A549 (cell line): ENCODE measurements at regions not wholly inside any gene's neighbourhood (a gene's known extent, or its start where the extent isn't known, plus 50 kb on each side); places are given as distances from the start of the nearest gene placed in this dataset.

Experiments
- ATAC-seq, 2 experiments: fragments of 200-7000 bp in 1 of 2; fragments of >200 bp in 1 of 2; cut with Nextera tagmentation in 1 of 2; cut with Tn5 transposase in 1 of 2; 3 replicates each; pipeline versions ENCODE4 v1.8.0 to v1.9.1; 2018 to 2020; ENCODE audit warnings: mild to moderate bottlenecking in 1 of 2, moderate library complexity in 1 of 2
- CTCF ChIA-PET: fragments of 300-600 bp; sonication (Branson Sonifier 250); formaldehyde crosslinking; extraction: SDS; loops from one replicate; lab custom pipeline; 2021; ENCODE audit warnings: antibody characterized with exemption, inconsistent platforms; lab: Yijun Ruan, JAX
- POLR2A ChIA-PET: fragments of 350-600 bp; formaldehyde crosslinking; extraction: SDS; loops from one replicate; lab custom pipeline; 2021; ENCODE audit warnings: antibody characterized with exemption, inconsistent platforms; lab: Yijun Ruan, JAX
- DNase-seq, 2 experiments: peaks; one replicate each; pipeline versions ENCODE4 v3.0.0 to v3.0.0-alpha.2; 2011 to 2016; ENCODE audit warnings: low read depth in 1 of 2, low spot score in 1 of 2
- FAIRE-seq: peaks from 2 replicates; lab custom pipeline; 2011; peaks lifted over from hg19 to GRCh38; lab: Jason Lieb, UNC
- H3K27ac ChIP-seq, 2 experiments: fragments of >200 bp; sonication (Bioruptor Twin); formaldehyde crosslinking; 3 replicates each; pipeline ENCODE4 v1.5.1; 2016 to 2017
- H3K4me1 ChIP-seq: fragments of >200 bp; sonication (Bioruptor Twin); formaldehyde crosslinking; 3 replicates; pipeline ENCODE4 v1.6.1; 2016
- H3K4me2 ChIP-seq: fragments of >200 bp; sonication (Bioruptor Twin); formaldehyde crosslinking; 3 replicates; pipeline ENCODE4 v1.6.1; 2016
- H3K4me3 ChIP-seq: fragments of >200 bp; sonication (Bioruptor Twin); formaldehyde crosslinking; 3 replicates; pipeline ENCODE4 v1.5.1; 2016
- H3K9me3 ChIP-seq: fragments of >200 bp; sonication (Bioruptor Twin); formaldehyde crosslinking; 3 replicates; pipeline ENCODE4 v1.6.1; 2016
- BHLHE40 ChIP-seq: IDR thresholded peaks from 2 replicates; pipeline ENCODE4 v1.6.1; 2012; ENCODE audit warnings: low read depth, low read length, inconsistent platforms
- EP300 ChIP-seq, 2 experiments: fragments of >200 bp; sonication (Bioruptor Twin); formaldehyde crosslinking; IDR thresholded peaks; 2 replicates in 1 of 2; 3 replicates in 1 of 2; pipeline ENCODE4 v1.6.1; 2016 to 2017
- FOSB ChIP-seq: fragments of 250-450 bp; sonication (Bioruptor Pico); IDR thresholded peaks from 2 replicates; pipeline ENCODE4 v1.5.0; 2020; ENCODE audit warnings: mild to moderate bottlenecking, moderate library complexity
- FOSL2 ChIP-seq, 2 experiments: fragments of 450-650 bp in 1 of 2; fragments of >200 bp in 1 of 2; sonication (Bioruptor Twin) in 1 of 2; formaldehyde crosslinking; IDR thresholded peaks; 2 replicates each; pipeline versions ENCODE4 v1.5.0 to v1.6.1; 2016 to 2020; ENCODE audit warnings: mild to moderate bottlenecking in 1 of 2, moderate library complexity in 1 of 2
- FOXS1 ChIP-seq: fragments of 250-450 bp; sonication (Bioruptor Pico); IDR thresholded peaks from 2 replicates; pipeline ENCODE4 v1.5.0; 2020; ENCODE audit warnings: mild to moderate bottlenecking, moderate library complexity
- JUN ChIP-seq, 2 experiments: fragments of >200 bp; sonication (Bioruptor Twin); formaldehyde crosslinking; IDR thresholded peaks; 2 replicates in 1 of 2; 3 replicates in 1 of 2; pipeline ENCODE4 v1.6.1; 2016 to 2017
- JUNB ChIP-seq: fragments of >200 bp; sonication (Bioruptor Twin); formaldehyde crosslinking; IDR thresholded peaks from 2 replicates; pipeline ENCODE4 v1.6.1; 2016
- KDM1A ChIP-seq: fragments of 200-600 bp; sonication (generic); IDR thresholded peaks from 2 replicates; pipeline ENCODE4 v1.6.1; 2016; ENCODE audit warnings: low read depth, mild to moderate bottlenecking
- MAFK ChIP-seq: fragments of 450-650 bp; IDR thresholded peaks from 2 replicates; pipeline ENCODE4 v1.6.1; 2014; ENCODE audit not compliant: partially characterized antibody
- MAZ ChIP-seq: fragments of 150-350 bp; IDR thresholded peaks from 2 replicates; pipeline ENCODE4 v1.6.1; 2014; ENCODE audit warnings: antibody characterized with exemption, low read depth, low read length, borderline replicate concordance
- NFE2L2 ChIP-seq: fragments of 150-350 bp; conservative IDR thresholded peaks from 2 replicates; pipeline ENCODE4 v1.6.1; 2014; ENCODE audit warnings: low read length
- NPAS2 ChIP-seq: fragments of 250-450 bp; sonication (Bioruptor Pico); IDR thresholded peaks from 2 replicates; pipeline ENCODE4 v1.8.0; 2022; ENCODE audit warnings: mild to moderate bottlenecking, moderate library complexity, borderline replicate concordance
- NR3C1 ChIP-seq: fragments of >200 bp; sonication (Bioruptor Twin); formaldehyde crosslinking; IDR thresholded peaks from 3 replicates; pipeline ENCODE4 v1.6.1; 2017
- PHF8 ChIP-seq: fragments of 200-600 bp; sonication (generic); IDR thresholded peaks from 2 replicates; pipeline ENCODE4 v1.6.1; 2016; ENCODE audit warnings: low read depth, mild to moderate bottlenecking, antibody characterized with exemption, moderate library complexity, borderline replicate concordance
- POLR2A ChIP-seq: IDR thresholded peaks from 2 replicates; pipeline ENCODE4 v1.6.1; 2012; ENCODE audit warnings: mild to moderate bottlenecking, low read length
- SREBF2 ChIP-seq: fragments of 450-650 bp; IDR thresholded peaks from 2 replicates; pipeline ENCODE4 v1.6.1; 2014; ENCODE audit warnings: mild to moderate bottlenecking, moderate library complexity
- TFCP2L1 ChIP-seq: fragments of 250-450 bp; sonication (Bioruptor Pico); IDR thresholded peaks from 2 replicates; pipeline ENCODE4 v1.5.0; 2021; ENCODE audit warnings: mild to moderate bottlenecking
- ZC3H11A ChIP-seq: fragments of 450-650 bp; IDR thresholded peaks from 2 replicates; pipeline ENCODE4 v1.6.1; 2014; ENCODE audit warnings: antibody characterized with exemption, mild to moderate bottlenecking
- WGBS: methylation state at CpG from one replicate; pipeline ENCODE4 v1.1.6; 2017; ENCODE audit errors: missing lambda C conversion rate; 5-methylcytosine and 5-hydroxymethylcytosine counted together
- TF ChIP-seq, protein P1 (sequence below): IDR thresholded peaks from 2 replicates; pipeline ENCODE4 v1.6.1; 2012; ENCODE audit warnings: low read depth, borderline replicate concordance
- TF ChIP-seq, protein P2 (sequence below): fragments of >200 bp; sonication (Bioruptor Twin); formaldehyde crosslinking; IDR thresholded peaks from 3 replicates; pipeline ENCODE4 v1.6.1; 2016
- TF ChIP-seq, protein P3 (sequence below): IDR thresholded peaks from 2 replicates; pipeline ENCODE4 v1.6.1; 2012
- TF ChIP-seq, protein P4 (sequence below): fragments of 450-650 bp; IDR thresholded peaks from 2 replicates; pipeline ENCODE4 v1.6.1; 2014; ENCODE audit warnings: antibody characterized with exemption
- TF ChIP-seq, protein P5 (sequence below): fragments of 150-350 bp; IDR thresholded peaks from 2 replicates; pipeline ENCODE4 v1.6.1; 2014; ENCODE audit warnings: low read depth, mild to moderate bottlenecking, low read length

DNA sequence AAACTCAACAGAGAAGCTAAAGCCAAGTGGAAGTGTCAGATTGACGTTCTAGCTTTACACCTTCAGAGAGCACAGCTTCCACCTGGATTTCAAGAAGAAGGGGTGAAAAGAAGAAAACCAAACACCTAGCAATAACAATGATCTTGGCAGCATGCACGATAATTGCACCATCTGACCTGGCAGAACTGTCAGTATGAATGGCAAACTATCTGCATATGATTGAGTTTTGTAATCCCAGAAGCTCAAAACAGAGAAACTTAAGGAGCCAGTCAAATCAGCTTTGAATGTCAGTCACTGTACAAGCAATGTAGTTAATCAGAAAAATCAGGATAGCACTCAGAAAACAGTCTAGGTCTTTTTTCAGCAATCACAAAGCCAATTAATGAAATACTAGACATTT, 427.1 kb downstream of the ZFHX3 start:
- ChIA-PET POLR2A (no interaction called here), CTCF (interaction anchor here (0.8 to 0.9 kb wide), 2 partner anchors 53 to 227 kb away, joined by 3 read pairs; no protein-coding TSS in a partner anchor)
- H3K4me3 ChIP-seq: no peak overlapping the region
- FAIRE-seq (no peak), ATAC-seq (no peak), DNase-seq (no peak)
- WGBS: 73% methylated on average over 2 of the region's 2 CpGs
- no peaks in the 10 kb centered on the region for H3K4me1 ChIP-seq
- H3K9me3 ChIP-seq: no peaks in the 10 kb centered on the region
- H3K4me2 ChIP-seq: no peak overlapping the region
- no peak for TF ChIP-seq TFCP2L1 (CRISPR knock-in tag)
- TF ChIP-seq NFE2L2: no peak
- no peak for TF ChIP-seq JUNB
- no peak for TF ChIP-seq JUN (IDR thresholded peaks at IDR 0.05)
- no peak for TF ChIP-seq ZC3H11A
- TF ChIP-seq BHLHE40: no peak
- TF ChIP-seq POLR2A: no peak
- no peak for TF ChIP-seq FOSB
- no peak for TF ChIP-seq PHF8
- TF ChIP-seq NR3C1: no peak
- no peak for TF ChIP-seq KDM1A
- TF ChIP-seq, protein P1, sequence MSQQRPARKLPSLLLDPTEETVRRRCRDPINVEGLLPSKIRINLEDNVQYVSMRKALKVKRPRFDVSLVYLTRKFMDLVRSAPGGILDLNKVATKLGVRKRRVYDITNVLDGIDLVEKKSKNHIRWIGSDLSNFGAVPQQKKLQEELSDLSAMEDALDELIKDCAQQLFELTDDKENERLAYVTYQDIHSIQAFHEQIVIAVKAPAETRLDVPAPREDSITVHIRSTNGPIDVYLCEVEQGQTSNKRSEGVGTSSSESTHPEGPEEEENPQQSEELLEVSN: no peak
- no peak for TF ChIP-seq MAZ
- no peak for TF ChIP-seq FOXS1
- TF ChIP-seq SREBF2: no peak
- no peak overlapping the region for H3K27ac ChIP-seq

DNA sequence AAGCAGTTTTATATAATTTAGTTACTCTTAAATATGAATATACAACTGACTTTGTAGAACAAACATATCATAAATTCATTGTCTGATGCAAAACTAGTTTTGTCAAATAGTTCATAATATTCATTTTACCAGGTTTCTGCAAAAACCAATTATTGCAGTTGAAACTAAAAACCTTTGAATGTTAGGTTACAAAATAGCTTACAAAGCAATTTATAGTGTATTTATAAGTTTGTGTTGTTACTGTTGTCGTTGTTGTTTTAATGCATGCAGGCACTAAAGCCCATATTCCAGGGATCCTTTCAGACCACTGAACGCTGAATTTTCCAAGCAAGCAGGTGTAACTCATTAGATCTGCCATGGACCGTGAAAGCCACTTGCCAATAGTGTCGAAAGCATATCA, 427.6 kb downstream of the ZFHX3 start:
- ATAC-seq (no peak), FAIRE-seq (no peak), DNase-seq (no peak)
- ChIA-PET POLR2A (no interaction called here), CTCF (no interaction called here)
- H3K9me3 ChIP-seq: no peaks in the 10 kb centered on the region
- no peaks in the 10 kb centered on the region for H3K4me1 ChIP-seq
- no peak overlapping the region for H3K4me3 ChIP-seq
- no peak overlapping the region for H3K4me2 ChIP-seq
- TF ChIP-seq MAFK (peak; percentile 74), EP300 (IDR thresholded peaks at IDR 0.05) (no peak)
- TF ChIP-seq, protein P2, sequence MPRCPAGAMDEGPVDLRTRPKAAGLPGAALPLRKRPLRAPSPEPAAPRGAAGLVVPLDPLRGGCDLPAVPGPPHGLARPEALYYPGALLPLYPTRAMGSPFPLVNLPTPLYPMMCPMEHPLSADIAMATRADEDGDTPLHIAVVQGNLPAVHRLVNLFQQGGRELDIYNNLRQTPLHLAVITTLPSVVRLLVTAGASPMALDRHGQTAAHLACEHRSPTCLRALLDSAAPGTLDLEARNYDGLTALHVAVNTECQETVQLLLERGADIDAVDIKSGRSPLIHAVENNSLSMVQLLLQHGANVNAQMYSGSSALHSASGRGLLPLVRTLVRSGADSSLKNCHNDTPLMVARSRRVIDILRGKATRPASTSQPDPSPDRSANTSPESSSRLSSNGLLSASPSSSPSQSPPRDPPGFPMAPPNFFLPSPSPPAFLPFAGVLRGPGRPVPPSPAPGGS: no peak
- WGBS: 68% methylated on average over 4 of the region's 4 CpGs
- no peak overlapping the region for H3K27ac ChIP-seq

DNA sequence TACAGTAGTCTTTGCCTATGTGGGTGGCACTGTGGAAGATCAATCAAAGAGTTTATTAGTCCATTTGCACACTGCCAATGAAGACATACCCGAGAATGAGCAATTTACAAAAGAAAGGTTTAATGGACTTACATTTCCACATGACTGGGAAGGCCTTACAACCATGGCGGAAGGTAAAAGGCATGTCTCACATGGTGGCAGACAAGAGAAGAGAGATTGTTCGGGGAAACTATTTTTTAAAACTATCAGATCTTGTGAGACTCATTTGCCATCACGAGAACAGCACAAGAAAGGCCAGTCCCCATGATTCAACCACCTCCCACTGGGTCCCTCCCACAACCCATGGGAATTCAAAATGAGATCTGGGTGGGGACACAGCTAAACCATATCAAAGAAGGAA, 432.1 kb downstream of the ZFHX3 start:
- Histone ChIP-seq H3K4me2 (no peak overlapping the region), H3K9me3 (no peaks in the 10 kb centered on the region), H3K27ac (no peak overlapping the region), H3K4me1 (no peaks in the 10 kb centered on the region), H3K4me3 (no peak overlapping the region)
- ChIA-PET CTCF (interaction anchor here (1.3 kb wide), 1 partner anchor 12 kb away, joined by 5 read pairs; no protein-coding TSS in a partner anchor), POLR2A (no interaction called here)
- 74% methylated on average over 4 of the region's 4 CpGs for WGBS
- TF ChIP-seq NPAS2 (CRISPR knock-in tag) (no peak), FOSB (no peak)
- DNase-seq: no peak
- no peak for FAIRE-seq
- no peak for ATAC-seq

DNA sequence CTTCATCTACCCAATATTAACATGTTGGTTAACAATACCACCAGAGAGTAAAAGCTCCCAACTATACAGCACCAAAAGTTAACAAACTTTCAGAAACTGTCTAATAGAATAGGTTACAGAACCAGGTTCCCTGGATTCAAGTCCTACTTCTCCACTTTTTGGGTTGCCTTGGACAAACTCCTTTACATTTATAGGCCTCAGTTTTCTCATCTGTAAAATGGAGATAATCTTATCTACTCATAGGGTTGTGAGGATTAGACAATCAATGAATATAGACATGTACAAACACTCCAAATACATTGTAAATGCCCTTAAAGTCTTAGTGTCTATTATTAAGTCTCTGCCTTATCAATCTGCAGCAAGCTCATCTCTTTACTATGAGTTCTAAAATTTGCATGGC, 435.2 kb downstream of the ZFHX3 start:
- Histone ChIP-seq H3K27ac (no peak overlapping the region), H3K9me3 (no peaks in the 10 kb centered on the region), H3K4me1 (no peaks in the 10 kb centered on the region), H3K4me3 (no peak overlapping the region), H3K4me2 (no peak overlapping the region)
- DNase-seq (no peak), ATAC-seq (no peak), FAIRE-seq (no peak)
- ChIA-PET CTCF (no interaction called here), POLR2A (no interaction called here)
- TF ChIP-seq, protein P3, sequence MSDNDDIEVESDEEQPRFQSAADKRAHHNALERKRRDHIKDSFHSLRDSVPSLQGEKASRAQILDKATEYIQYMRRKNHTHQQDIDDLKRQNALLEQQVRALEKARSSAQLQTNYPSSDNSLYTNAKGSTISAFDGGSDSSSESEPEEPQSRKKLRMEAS: no peak
- TF ChIP-seq, protein P4, sequence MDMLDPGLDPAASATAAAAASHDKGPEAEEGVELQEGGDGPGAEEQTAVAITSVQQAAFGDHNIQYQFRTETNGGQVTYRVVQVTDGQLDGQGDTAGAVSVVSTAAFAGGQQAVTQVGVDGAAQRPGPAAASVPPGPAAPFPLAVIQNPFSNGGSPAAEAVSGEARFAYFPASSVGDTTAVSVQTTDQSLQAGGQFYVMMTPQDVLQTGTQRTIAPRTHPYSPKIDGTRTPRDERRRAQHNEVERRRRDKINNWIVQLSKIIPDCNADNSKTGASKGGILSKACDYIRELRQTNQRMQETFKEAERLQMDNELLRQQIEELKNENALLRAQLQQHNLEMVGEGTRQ: no peak
- TF ChIP-seq FOSL2 (IDR thresholded peaks at IDR 0.05): no peak
- TF ChIP-seq FOSL2 (CRISPR knock-in tag; IDR thresholded peaks at IDR 0.05): no peak
- TF ChIP-seq, protein P5, sequence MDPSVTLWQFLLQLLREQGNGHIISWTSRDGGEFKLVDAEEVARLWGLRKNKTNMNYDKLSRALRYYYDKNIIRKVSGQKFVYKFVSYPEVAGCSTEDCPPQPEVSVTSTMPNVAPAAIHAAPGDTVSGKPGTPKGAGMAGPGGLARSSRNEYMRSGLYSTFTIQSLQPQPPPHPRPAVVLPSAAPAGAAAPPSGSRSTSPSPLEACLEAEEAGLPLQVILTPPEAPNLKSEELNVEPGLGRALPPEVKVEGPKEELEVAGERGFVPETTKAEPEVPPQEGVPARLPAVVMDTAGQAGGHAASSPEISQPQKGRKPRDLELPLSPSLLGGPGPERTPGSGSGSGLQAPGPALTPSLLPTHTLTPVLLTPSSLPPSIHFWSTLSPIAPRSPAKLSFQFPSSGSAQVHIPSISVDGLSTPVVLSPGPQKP: no peak
- TF ChIP-seq PHF8: no peak
- TF ChIP-seq ZC3H11A: no peak
